Activated T-helper 17 cell treated with anti-CD3 and anti-CD28 coated beads, Interleukin-2, amount 50 U/mL, for 72 hours (primary cell): ENCODE measurements at regions not wholly inside any gene's neighbourhood (a gene's known extent, or its start where the extent isn't known, plus 50 kb on each side); places are given as distances from the start of the nearest gene placed in this dataset.

Experiments used
- ATAC-seq: fragments of 150-1000 bp; cut with Tn5 transposase; replicated peaks from 2 replicates; pipeline ENCODE4 v1.10.0; 2021; ENCODE audit warnings: mild to moderate bottlenecking, moderate library complexity
- H3K27ac Mint-ChIP-seq: one replicate; pipeline ENCODE4 v1.8.0; 2022; ENCODE audit warnings: mixed read lengths
- H3K27me3 Mint-ChIP-seq: one replicate; pipeline ENCODE4 v1.8.0; 2022; ENCODE audit warnings: mixed read lengths
- H3K36me3 Mint-ChIP-seq: one replicate; pipeline ENCODE4 v1.8.0; 2022; ENCODE audit warnings: low read depth, mild to moderate bottlenecking, mixed read lengths
- H3K4me1 Mint-ChIP-seq: one replicate; pipeline ENCODE4 v1.8.0; 2022; ENCODE audit warnings: mixed read lengths
- H3K4me3 Mint-ChIP-seq: one replicate; pipeline ENCODE4 v1.8.0; 2022; ENCODE audit warnings: mild to moderate bottlenecking, mixed read lengths
- H3K9me3 Mint-ChIP-seq: one replicate; pipeline ENCODE4 v1.8.0; 2022; ENCODE audit warnings: mixed read lengths

- H3K9me3 Mint-ChIP-seq = no peaks in the 10 kb centered on the region
- no peak overlapping the region for H3K4me3 Mint-ChIP-seq
- no peak overlapping the region for H3K27ac Mint-ChIP-seq
- H3K27me3 Mint-ChIP-seq = peaks cover 17% of the 10 kb centered on the region
- no peaks in the 10 kb centered on the region for H3K36me3 Mint-ChIP-seq
- no peaks in the 10 kb centered on the region for H3K4me1 Mint-ChIP-seq
- no peak for ATAC-seq
Measured at GRCh38 chrX:8906299-8906938, 105.2 kb upstream of the FAM9A start.

- no peaks in the 10 kb centered on the region for H3K36me3 Mint-ChIP-seq
- H3K4me1 Mint-ChIP-seq = no peaks in the 10 kb centered on the region
- H3K27me3 Mint-ChIP-seq = peaks cover 10% of the 10 kb centered on the region
- H3K4me3 Mint-ChIP-seq = no peak overlapping the region
- no peak for ATAC-seq
- no peak overlapping the region for H3K27ac Mint-ChIP-seq
- no peaks in the 10 kb centered on the region for H3K9me3 Mint-ChIP-seq
Measured at GRCh38 chrX:8897259-8897658, 96.1 kb upstream of the FAM9A start.

GRCh38 chrX:8890794-8891193 lies 89.6 kb upstream of the FAM9A start:
- peaks cover 4% of the 10 kb centered on the region for H3K9me3 Mint-ChIP-seq
- no peaks in the 10 kb centered on the region for H3K36me3 Mint-ChIP-seq
- no peak overlapping the region for H3K4me3 Mint-ChIP-seq
- no peak for ATAC-seq
- H3K27me3 Mint-ChIP-seq = peaks cover 3% of the 10 kb centered on the region
- no peak overlapping the region for H3K27ac Mint-ChIP-seq
- no peaks in the 10 kb centered on the region for H3K4me1 Mint-ChIP-seq

GRCh38 chrX:8887004-8887403 lies 85.8 kb upstream of the FAM9A start:
- no peak overlapping the region for H3K27ac Mint-ChIP-seq
- no peaks in the 10 kb centered on the region for H3K4me1 Mint-ChIP-seq
- no peaks in the 10 kb centered on the region for H3K36me3 Mint-ChIP-seq
- peaks cover 3% of the 10 kb centered on the region for H3K27me3 Mint-ChIP-seq
- H3K4me3 Mint-ChIP-seq = no peak overlapping the region
- ATAC-seq = no peak
- peaks cover 4% of the 10 kb centered on the region for H3K9me3 Mint-ChIP-seq

- H3K36me3 Mint-ChIP-seq = no peaks in the 10 kb centered on the region
- H3K27me3 Mint-ChIP-seq = peaks cover 3% of the 10 kb centered on the region
- H3K9me3 Mint-ChIP-seq = no peaks in the 10 kb centered on the region
- H3K4me1 Mint-ChIP-seq = no peaks in the 10 kb centered on the region
- no peak overlapping the region for H3K4me3 Mint-ChIP-seq
- no peak for ATAC-seq
- H3K27ac Mint-ChIP-seq = no peak overlapping the region
Measured at GRCh38 chrX:8879750-8880149, 78.6 kb upstream of the FAM9A start.

- no peak for ATAC-seq
- H3K4me3 Mint-ChIP-seq = no peak overlapping the region
- H3K9me3 Mint-ChIP-seq = no peaks in the 10 kb centered on the region
- H3K4me1 Mint-ChIP-seq = no peaks in the 10 kb centered on the region
- no peaks in the 10 kb centered on the region for H3K36me3 Mint-ChIP-seq
- peaks cover 8% of the 10 kb centered on the region for H3K27me3 Mint-ChIP-seq
- no peak overlapping the region for H3K27ac Mint-ChIP-seq
Measured at GRCh38 chrX:8873956-8874355, 72.8 kb upstream of the FAM9A start.

GRCh38 chrX:8873102-8873501 lies 71.9 kb upstream of the FAM9A start:
- ATAC-seq = no peak
- H3K4me1 Mint-ChIP-seq = no peaks in the 10 kb centered on the region
- no peaks in the 10 kb centered on the region for H3K9me3 Mint-ChIP-seq

GRCh38 chrX:8870411-8870810 lies 69.2 kb upstream of the FAM9A start:
- no peak overlapping the region for H3K4me3 Mint-ChIP-seq
- no peaks in the 10 kb centered on the region for H3K36me3 Mint-ChIP-seq
- no peaks in the 10 kb centered on the region for H3K9me3 Mint-ChIP-seq
- H3K27me3 Mint-ChIP-seq = peaks cover 12% of the 10 kb centered on the region
- no peak overlapping the region for H3K27ac Mint-ChIP-seq
- H3K4me1 Mint-ChIP-seq = no peaks in the 10 kb centered on the region
- ATAC-seq = no peak

More at GRCh38 chrX:8873102-8873501, 71.9 kb upstream of the FAM9A start:
- Mint-ChIP-seq H3K27ac (no peak overlapping the region), H3K4me3 (no peak overlapping the region), H3K27me3 (peaks cover 8% of the 10 kb centered on the region), H3K36me3 (no peaks in the 10 kb centered on the region)

- Mint-ChIP-seq H3K4me1 (no peaks in the 10 kb centered on the region), H3K4me3 (no peak overlapping the region), H3K9me3 (no peaks in the 10 kb centered on the region), H3K36me3 (no peaks in the 10 kb centered on the region), H3K27ac (no peak overlapping the region), H3K27me3 (peaks cover 12% of the 10 kb centered on the region)
- no peak for ATAC-seq
Measured at GRCh38 chrX:8869812-8870211, 68.6 kb upstream of the FAM9A start.

- H3K9me3 Mint-ChIP-seq = no peaks in the 10 kb centered on the region
- no peaks in the 10 kb centered on the region for H3K36me3 Mint-ChIP-seq
- peaks cover 12% of the 10 kb centered on the region for H3K27me3 Mint-ChIP-seq
- no peaks in the 10 kb centered on the region for H3K4me1 Mint-ChIP-seq
- H3K4me3 Mint-ChIP-seq = no peak overlapping the region
- no peak for ATAC-seq
- no peak overlapping the region for H3K27ac Mint-ChIP-seq
Measured at GRCh38 chrX:8868906-8869305, 67.7 kb upstream of the FAM9A start.

- H3K4me3 Mint-ChIP-seq = no peak overlapping the region
- H3K9me3 Mint-ChIP-seq = no peaks in the 10 kb centered on the region
- no peaks in the 10 kb centered on the region for H3K36me3 Mint-ChIP-seq
- H3K27me3 Mint-ChIP-seq = peaks cover 12% of the 10 kb centered on the region
- no peak overlapping the region for H3K27ac Mint-ChIP-seq
- no peaks in the 10 kb centered on the region for H3K4me1 Mint-ChIP-seq
- ATAC-seq = no peak
Measured at GRCh38 chrX:8868070-8868773, 67.0 kb upstream of the FAM9A start.

GRCh38 chrX:8867406-8867805 lies 66.2 kb upstream of the FAM9A start:
- no peak overlapping the region for H3K4me3 Mint-ChIP-seq
- peaks cover 11% of the 10 kb centered on the region for H3K27me3 Mint-ChIP-seq
- H3K27ac Mint-ChIP-seq = no peak overlapping the region
- H3K4me1 Mint-ChIP-seq = no peaks in the 10 kb centered on the region
- ATAC-seq = no peak
- no peaks in the 10 kb centered on the region for H3K9me3 Mint-ChIP-seq
- H3K36me3 Mint-ChIP-seq = no peaks in the 10 kb centered on the region

- no peak overlapping the region for H3K4me3 Mint-ChIP-seq
- no peak for ATAC-seq
- H3K4me1 Mint-ChIP-seq = no peaks in the 10 kb centered on the region
- H3K27ac Mint-ChIP-seq = no peak overlapping the region
- peaks cover 10% of the 10 kb centered on the region for H3K27me3 Mint-ChIP-seq
- no peaks in the 10 kb centered on the region for H3K36me3 Mint-ChIP-seq
- H3K9me3 Mint-ChIP-seq = no peaks in the 10 kb centered on the region
Measured at GRCh38 chrX:8864161-8864560, 63.0 kb upstream of the FAM9A start.

- peaks cover 10% of the 10 kb centered on the region for H3K27me3 Mint-ChIP-seq
Measured at GRCh38 chrX:8861908-8862307, 60.7 kb upstream of the FAM9A start.

GRCh38 chrX:8851231-8851886 lies 50.2 kb upstream of the FAM9A start:
- peaks cover 18% of the 10 kb centered on the region for H3K27me3 Mint-ChIP-seq
- no peak for ATAC-seq
- no peaks in the 10 kb centered on the region for H3K9me3 Mint-ChIP-seq
- no peaks in the 10 kb centered on the region for H3K36me3 Mint-ChIP-seq
- no peak overlapping the region for H3K27ac Mint-ChIP-seq
- H3K4me1 Mint-ChIP-seq = no peaks in the 10 kb centered on the region
- no peak overlapping the region for H3K4me3 Mint-ChIP-seq

More at GRCh38 chrX:8861908-8862307, 60.7 kb upstream of the FAM9A start:
- H3K4me3 Mint-ChIP-seq = no peak overlapping the region
- H3K36me3 Mint-ChIP-seq = no peaks in the 10 kb centered on the region
- H3K4me1 Mint-ChIP-seq = no peaks in the 10 kb centered on the region
- no peak overlapping the region for H3K27ac Mint-ChIP-seq
- ATAC-seq = no peak
- H3K9me3 Mint-ChIP-seq = no peaks in the 10 kb centered on the region
